A673 (cell line): ENCODE measurements at regions not wholly inside any gene's neighbourhood (a gene's known extent, or its start where the extent isn't known, plus 50 kb on each side); places are given as distances from the start of the nearest gene placed in this dataset.

Source experiments
- BruUV-seq: library from RNA; stranded (reverse); fragments of 400-500 nt; replicated peaks from 2 replicates; lab custom pipeline; 2021; lab: Mats Ljungman, UMichigan
- CTCF ChIA-PET: fragments of 300-600 bp; sonication (Branson Sonifier 250); formaldehyde crosslinking; loops from one replicate; lab custom pipeline; 2022; ENCODE audit warnings: antibody characterized with exemption; lab: Charles Lee
- POLR2A ChIA-PET: fragments of 300-600 bp; sonication (Branson Sonifier 250); formaldehyde crosslinking; loops from one replicate; lab custom pipeline; 2022; ENCODE audit warnings: antibody characterized with exemption; ENCODE audit not compliant: low non-redundant PET; lab: Charles Lee
- DNase-seq: peaks from one replicate; pipeline ENCODE4 v3.0.0-alpha.2; 2015; ENCODE audit warnings: low spot score
- H3K27ac ChIP-seq: fragments of 200-600 bp; sonication (generic); 2 replicates; pipeline ENCODE4 v1.5.1; 2016; ENCODE audit warnings: mixed run types, low read depth, mild to moderate bottlenecking, mixed read lengths, antibody characterized with exemption, low read length; ENCODE audit not compliant: poor library complexity, severe bottlenecking
- H3K27me3 ChIP-seq: fragments of 200-600 bp; sonication (generic); replicated peaks from 2 replicates; pipeline ENCODE4 v1.6.1; 2017; ENCODE audit warnings: mixed run types, low read depth, mild to moderate bottlenecking, mixed read lengths, antibody characterized with exemption, low read length; ENCODE audit not compliant: insufficient read depth, poor library complexity
- H3K36me3 ChIP-seq: fragments of 200-600 bp; sonication (generic); 2 replicates; pipeline ENCODE4 v1.6.1; 2016; ENCODE audit warnings: mixed run types, mild to moderate bottlenecking, mixed read lengths, antibody characterized with exemption, low read length; ENCODE audit not compliant: insufficient read depth, poor library complexity, severe bottlenecking
- H3K4me1 ChIP-seq: fragments of 200-600 bp; sonication (generic); 2 replicates; pipeline ENCODE4 v1.6.1; 2017; ENCODE audit warnings: mixed run types, mild to moderate bottlenecking, mixed read lengths, antibody characterized with exemption, low read length; ENCODE audit not compliant: insufficient read depth, poor library complexity, severe bottlenecking
- H3K4me3 ChIP-seq: fragments of 200-600 bp; sonication (generic); 2 replicates; pipeline ENCODE4 v1.5.1; 2016; ENCODE audit warnings: low read depth, mixed run types, mild to moderate bottlenecking, mixed read lengths, low read length; ENCODE audit not compliant: poor library complexity, severe bottlenecking
- H3K9me3 ChIP-seq: fragments of 200-600 bp; sonication (generic); 2 replicates; pipeline ENCODE4 v1.6.1; 2016; ENCODE audit warnings: mixed run types, low read depth, mild to moderate bottlenecking, mixed read lengths, antibody characterized with exemption, low read length; ENCODE audit not compliant: poor library complexity, severe bottlenecking
- CTCF ChIP-seq: fragments of 300-800, 200-600 bp; sonication (generic); conservative IDR thresholded peaks from 2 replicates; pipeline ENCODE4 v1.5.1; 2017; ENCODE audit warnings: low read depth, mild to moderate bottlenecking, antibody characterized with exemption, low read length, moderate library complexity, mixed read lengths
- EZH2 ChIP-seq: fragments of 200-600 bp; sonication (generic); IDR thresholded peaks from 2 replicates; pipeline ENCODE4 v1.6.1; 2017; ENCODE audit warnings: borderline replicate concordance, low read depth, mild to moderate bottlenecking, mixed read lengths, antibody characterized with exemption, low read length; ENCODE audit not compliant: poor library complexity, severe bottlenecking
- intact Hi-C: fragments of 100-400 bp; cut with micrococcal nuclease; formaldehyde crosslinking; loops from one replicate; pipeline ENCODE4 v1.10.0; 2022; ENCODE audit not compliant: unreplicated experiment

GRCh38 chr2:12642332-12642731 lies 74.4 kb upstream of the TRIB2 start:
- Histone ChIP-seq H3K4me3 (no peak overlapping the region), H3K27me3 (no peaks in the 10 kb centered on the region), H3K4me1 (no peaks in the 10 kb centered on the region), H3K27ac (no peak overlapping the region), H3K36me3 (no peaks in the 10 kb centered on the region), H3K9me3 (peaks cover 5% of the 10 kb centered on the region)
- intact Hi-C loops, result no loop called here
- TF ChIP-seq CTCF (no peak), EZH2 (no peak)
- ChIA-PET POLR2A (no interaction called here), CTCF (no interaction called here)
- no peak for DNase-seq
- BruUV-seq, result no TSS peak

GRCh38 chr2:12642859-12643258 lies 73.9 kb upstream of the TRIB2 start:
- POLR2A ChIA-PET, result no interaction called here

GRCh38 chr2:12649602-12650400 lies 66.9 kb upstream of the TRIB2 start:
- Histone ChIP-seq H3K27me3 (no peaks in the 10 kb centered on the region), H3K9me3 (peaks cover 5% of the 10 kb centered on the region), H3K36me3 (no peaks in the 10 kb centered on the region), H3K4me3 (no peak overlapping the region), H3K4me1 (no peaks in the 10 kb centered on the region), H3K27ac (no peak overlapping the region)
- intact Hi-C loops, result no loop called here
- TF ChIP-seq CTCF (no peak), EZH2 (no peak)
- ChIA-PET CTCF (no interaction called here), POLR2A (no interaction called here)
- BruUV-seq, result no TSS peak
- no peak for DNase-seq

More at GRCh38 chr2:12642859-12643258, 73.9 kb upstream of the TRIB2 start:
- no peaks in the 10 kb centered on the region for H3K27me3 ChIP-seq
- intact Hi-C loops, result no loop called here
- no peak overlapping the region for H3K27ac ChIP-seq
- CTCF ChIA-PET, result no interaction called here
- no peak overlapping the region for H3K4me3 ChIP-seq
- no TSS peak for BruUV-seq
- H3K36me3 ChIP-seq, result no peaks in the 10 kb centered on the region
- peaks cover 5% of the 10 kb centered on the region for H3K9me3 ChIP-seq
- DNase-seq, result no peak
- TF ChIP-seq EZH2 (no peak), CTCF (no peak)
- H3K4me1 ChIP-seq, result no peaks in the 10 kb centered on the region
